ENCODE measurements at regions not wholly inside any gene's neighbourhood (a gene's known extent, or its start where the extent isn't known, plus 50 kb on each side); places are given as distances from the start of the nearest gene placed in this dataset.

DNA sequence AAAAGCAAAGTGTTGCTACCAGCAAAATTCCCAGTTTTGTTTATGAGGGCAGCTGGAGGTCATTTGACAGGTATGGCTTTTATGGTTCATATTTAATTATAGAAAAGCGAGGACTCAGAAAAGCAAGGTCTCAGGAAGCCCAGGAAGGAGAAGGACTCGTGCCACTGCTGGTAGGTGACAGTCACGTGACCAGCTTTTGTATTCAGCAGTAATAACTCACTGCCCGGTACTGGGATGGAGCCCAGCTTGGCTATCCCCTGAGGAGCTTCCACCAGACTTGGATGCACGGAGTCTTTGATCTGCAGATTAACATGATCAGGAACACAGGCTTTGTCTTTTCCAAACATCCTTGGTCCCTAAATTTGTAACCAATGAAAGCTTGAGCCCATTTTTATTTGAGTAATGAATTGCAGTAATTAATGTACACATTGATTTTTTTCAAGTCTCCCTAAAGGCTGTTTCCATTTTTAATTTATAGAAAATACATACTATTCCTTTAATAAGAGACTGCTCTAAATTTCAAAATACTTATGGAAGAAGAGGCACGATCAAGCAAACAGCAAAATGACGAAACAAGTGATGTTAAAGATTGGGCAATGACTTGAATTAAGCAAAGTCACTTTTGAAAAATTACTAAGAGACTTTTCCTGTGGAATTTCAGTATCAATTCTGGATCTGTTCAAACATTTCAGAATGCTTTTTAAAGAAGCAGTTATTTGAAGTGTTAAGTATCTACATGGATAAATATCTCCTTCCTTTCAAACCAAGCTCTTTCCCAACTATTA lies 251.7 kb upstream of the HNRNPA3 start:
- no peak for TF ChIP-seq GATA3 (IDR thresholded peaks at IDR 0.05; ENCODE audit: low read depth, low read length)
- no peak for TF ChIP-seq GATA2 (IDR thresholded peaks at IDR 0.05; ENCODE audit: low read depth, low read length)

Measured in SH-SY5Y (cell line).